ENCODE measurements at regions not wholly inside any gene's neighbourhood (a gene's known extent, or its start where the extent isn't known, plus 50 kb on each side); places are given as distances from the start of the nearest gene placed in this dataset.

DNA sequence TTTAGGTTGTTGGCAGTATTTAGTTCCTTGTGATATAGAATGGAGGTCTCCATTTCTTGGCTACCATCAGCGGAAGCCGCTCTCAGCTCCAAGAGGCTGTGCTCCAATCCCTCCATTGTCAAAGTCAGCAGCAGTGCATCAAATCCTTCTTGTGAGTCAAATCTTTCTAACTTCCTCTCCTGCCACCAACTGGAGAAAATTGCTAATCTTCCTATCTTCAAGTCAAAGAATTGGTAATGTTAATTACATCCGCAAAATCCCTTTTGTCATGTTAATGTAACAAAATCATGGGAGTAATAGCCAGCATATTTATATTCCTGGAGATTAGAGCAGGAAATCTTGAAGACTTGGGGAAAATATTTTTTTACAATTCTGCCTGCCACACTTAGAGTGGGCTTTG is 436.4 kb upstream of the DYNLRB2 start:
- H3K4me2 ChIP-seq (ENCODE audit: low read length): peak overlapping the region; percentile 61; the same call in 1 of the 2 replicates
- DNase-seq (no peak), ATAC-seq (no peak)
- peak overlapping the region; percentile 57; the same call in 1 of the 2 replicates for H3K27ac ChIP-seq (ENCODE audit: low read length)
- no peak overlapping the region for H2AFZ ChIP-seq (ENCODE audit: low read length)
- H3K9me3 ChIP-seq (ENCODE audit: low read length): no peaks in the 10 kb centered on the region
- BruUV-seq (replicated peaks): no TSS peak
- H3F3A ChIP-seq (ENCODE audit: low read length, unreplicated experiment): no peaks in the 10 kb centered on the region
- H4K20me1 ChIP-seq (ENCODE audit: low read length): no peaks in the 10 kb centered on the region
- H3K36me3 ChIP-seq (ENCODE audit: low read depth, low read length): no peaks in the 10 kb centered on the region
- no peaks in the 10 kb centered on the region for H3K79me2 ChIP-seq (ENCODE audit: low read length)
- ChIA-PET POLR2A (ENCODE audit: unreplicated experiment) (no interaction called here), CTCF (no interaction called here)
- no peaks in the 10 kb centered on the region for H3K9me2 ChIP-seq (replicated peaks; ENCODE audit: low read length)
- no peaks in the 10 kb centered on the region for H3K27me3 ChIP-seq (ENCODE audit: low read length)
- no peak overlapping the region for H3K9ac ChIP-seq (ENCODE audit: low read length)
- intact Hi-C loops (cut with micrococcal nuclease): no loop called here
- H3K4me3 ChIP-seq (ENCODE audit: low read length): no peak overlapping the region
- no peak for TF ChIP-seq EZH2phosphoT487 (IDR thresholded peaks at IDR 0.05; ENCODE audit: borderline replicate concordance, low read length)
- peaks cover 11% of the 10 kb centered on the region; the same call in 1 of the 2 replicates for H3K4me1 ChIP-seq (ENCODE audit: insufficient read depth, low read length)

DNA sequence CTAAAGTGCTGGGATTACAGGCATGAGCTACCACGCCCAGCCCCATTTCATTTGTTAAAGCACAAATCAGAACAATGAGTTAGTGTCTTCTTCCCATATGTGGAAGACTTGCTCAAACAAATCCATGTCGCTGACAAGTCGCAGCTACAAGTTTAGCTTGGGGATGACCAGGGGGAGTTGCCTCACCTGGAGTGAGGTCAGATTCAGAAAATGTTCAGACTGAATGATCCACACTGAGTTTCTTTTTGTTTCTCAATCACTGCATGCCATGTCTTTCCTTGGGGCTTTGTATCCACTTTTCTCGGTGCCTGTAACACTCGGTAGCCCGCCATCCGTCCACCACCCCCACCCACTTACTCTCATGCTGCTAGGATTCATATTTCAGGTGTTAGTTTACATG is 437.3 kb upstream of the DYNLRB2 start:
- no peaks in the 10 kb centered on the region for H3K79me2 ChIP-seq (ENCODE audit: low read length)
- H3F3A ChIP-seq (ENCODE audit: low read length, unreplicated experiment): no peaks in the 10 kb centered on the region
- no peak for DNase-seq
- no peak overlapping the region for H2AFZ ChIP-seq (ENCODE audit: low read length)
- intact Hi-C loops (cut with micrococcal nuclease): no loop called here
- CTCF ChIA-PET: no interaction called here
- no peaks in the 10 kb centered on the region for H3K9me2 ChIP-seq (replicated peaks; ENCODE audit: low read length)
- no peaks in the 10 kb centered on the region for H3K9me3 ChIP-seq (ENCODE audit: low read length)
- no peak overlapping the region for H3K4me3 ChIP-seq (ENCODE audit: low read length)
- no peak overlapping the region for H3K9ac ChIP-seq (ENCODE audit: low read length)
- H3K27ac ChIP-seq (ENCODE audit: low read length): no peak overlapping the region
- TF ChIP-seq, protein P1, sequence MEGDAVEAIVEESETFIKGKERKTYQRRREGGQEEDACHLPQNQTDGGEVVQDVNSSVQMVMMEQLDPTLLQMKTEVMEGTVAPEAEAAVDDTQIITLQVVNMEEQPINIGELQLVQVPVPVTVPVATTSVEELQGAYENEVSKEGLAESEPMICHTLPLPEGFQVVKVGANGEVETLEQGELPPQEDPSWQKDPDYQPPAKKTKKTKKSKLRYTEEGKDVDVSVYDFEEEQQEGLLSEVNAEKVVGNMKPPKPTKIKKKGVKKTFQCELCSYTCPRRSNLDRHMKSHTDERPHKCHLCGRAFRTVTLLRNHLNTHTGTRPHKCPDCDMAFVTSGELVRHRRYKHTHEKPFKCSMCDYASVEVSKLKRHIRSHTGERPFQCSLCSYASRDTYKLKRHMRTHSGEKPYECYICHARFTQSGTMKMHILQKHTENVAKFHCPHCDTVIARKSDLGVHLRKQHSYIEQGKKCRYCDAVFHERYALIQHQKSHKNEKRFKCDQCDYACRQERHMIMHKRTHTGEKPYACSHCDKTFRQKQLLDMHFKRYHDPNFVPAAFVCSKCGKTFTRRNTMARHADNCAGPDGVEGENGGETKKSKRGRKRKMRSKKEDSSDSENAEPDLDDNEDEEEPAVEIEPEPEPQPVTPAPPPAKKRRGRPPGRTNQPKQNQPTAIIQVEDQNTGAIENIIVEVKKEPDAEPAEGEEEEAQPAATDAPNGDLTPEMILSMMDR (conservative IDR thresholded peaks at IDR 0.05; ENCODE audit: low read depth, low read length): no peak
- TF ChIP-seq EZH2phosphoT487 (IDR thresholded peaks at IDR 0.05; ENCODE audit: borderline replicate concordance, low read length) (no peak), EZH2 (IDR thresholded peaks at IDR 0.05; ENCODE audit: low read length, unreplicated experiment) (no peak)
- H3K4me1 ChIP-seq (ENCODE audit: insufficient read depth, low read length): peaks cover 11% of the 10 kb centered on the region; the same call in 1 of the 2 replicates
- POLR2A ChIA-PET (ENCODE audit: unreplicated experiment): no interaction called here
- ATAC-seq: no peak
- no peaks in the 10 kb centered on the region for H3K27me3 ChIP-seq (ENCODE audit: low read length)
- no peaks in the 10 kb centered on the region for H4K20me1 ChIP-seq (ENCODE audit: low read length)
- H3K36me3 ChIP-seq (ENCODE audit: low read depth, low read length): no peaks in the 10 kb centered on the region
- BruUV-seq (replicated peaks): no TSS peak
- no peak overlapping the region for H3K4me2 ChIP-seq (ENCODE audit: low read length)

DNA sequence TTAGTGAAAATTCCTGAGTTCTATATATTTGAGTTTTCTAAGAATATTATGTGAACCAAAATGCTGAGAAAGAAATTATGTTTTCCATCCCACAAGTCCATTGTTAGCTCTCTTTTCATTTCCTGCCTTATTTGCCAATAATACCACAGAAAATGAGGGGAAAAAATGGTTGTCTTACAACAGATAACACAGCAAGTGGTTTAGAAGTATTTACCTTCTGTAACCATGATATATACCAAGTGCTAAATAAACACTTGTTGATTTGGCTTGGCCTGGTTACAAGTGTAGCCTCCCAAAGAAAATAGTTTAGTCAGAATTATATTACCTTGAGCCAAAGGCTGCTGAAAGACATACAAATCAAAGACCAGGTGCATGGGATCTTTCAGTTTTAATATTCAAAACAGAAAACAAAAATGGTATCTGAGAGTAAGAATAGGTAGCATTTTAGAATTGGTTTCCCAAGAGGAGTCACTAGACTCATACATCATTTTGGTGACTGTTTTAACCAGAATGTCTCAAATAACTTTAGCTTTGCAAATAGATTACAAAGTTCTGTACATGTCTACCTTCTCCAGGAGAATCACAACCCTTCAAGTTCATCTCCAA is 439.8 kb upstream of the DYNLRB2 start:
- TF ChIP-seq EZH2phosphoT487 (IDR thresholded peaks at IDR 0.05; ENCODE audit: borderline replicate concordance, low read length) (no peak), EZH2 (IDR thresholded peaks at IDR 0.05; ENCODE audit: low read length, unreplicated experiment) (no peak)
- TF ChIP-seq, protein P1 (conservative IDR thresholded peaks at IDR 0.05; ENCODE audit: low read depth, low read length): no peak

More for the DNA sequence above, 439.8 kb upstream of the DYNLRB2 start:
- Histone ChIP-seq H3K9ac (ENCODE audit: low read length) (no peak overlapping the region), H3K4me1 (ENCODE audit: insufficient read depth, low read length) (peaks cover 11% of the 10 kb centered on the region; the same call in 1 of the 2 replicates), H3F3A (ENCODE audit: low read length, unreplicated experiment) (no peaks in the 10 kb centered on the region), H3K9me2 (replicated peaks; ENCODE audit: low read length) (no peaks in the 10 kb centered on the region), H3K79me2 (ENCODE audit: low read length) (no peaks in the 10 kb centered on the region), H3K4me3 (ENCODE audit: low read length) (no peak overlapping the region), H4K20me1 (ENCODE audit: low read length) (no peaks in the 10 kb centered on the region), H3K27me3 (ENCODE audit: low read length) (no peaks in the 10 kb centered on the region), H3K36me3 (ENCODE audit: low read depth, low read length) (no peaks in the 10 kb centered on the region), H3K9me3 (ENCODE audit: low read length) (no peaks in the 10 kb centered on the region), H2AFZ (ENCODE audit: low read length) (no peak overlapping the region), H3K27ac (ENCODE audit: low read length) (no peak overlapping the region), H3K4me2 (ENCODE audit: low read length) (no peak overlapping the region)
- no TSS peak for BruUV-seq (replicated peaks)
- POLR2A ChIA-PET (ENCODE audit: unreplicated experiment): no interaction called here
- intact Hi-C loops (cut with micrococcal nuclease): no loop called here
- CTCF ChIA-PET: no interaction called here
- DNase-seq: no peak
- no peak for ATAC-seq

Data from PC-3 (cell line).